Epidermal melanocyte (primary cell): ENCODE measurements at regions not wholly inside any gene's neighbourhood (a gene's known extent, or its start where the extent isn't known, plus 50 kb on each side); places are given as distances from the start of the nearest gene placed in this dataset.
"Not testable (repeated sequence)": the region's sequence is repeated elsewhere in the genome, so short reads cannot be mapped to it uniquely, and the experiment has no call there.

Experiments
- DNase-seq: peaks from one replicate; pipeline ENCODE4 v3.0.0; 2011; ENCODE audit warnings: low spot score; ENCODE audit not compliant: insufficient read length

- DNase-seq: no peak
These were observed 178.9 kb downstream of the MMUT start for GRCh38 chr6:49284180-49284579.

GRCh38 chr6:49274809-49275769 lies 188.0 kb downstream of the MMUT start:
- not testable (repeated sequence) for DNase-seq

GRCh38 chr6:49269190-49269589 lies 193.9 kb downstream of the MMUT start:
- no peak for DNase-seq

- no peak for DNase-seq
These were observed 198.1 kb downstream of the MMUT start for GRCh38 chr6:49264909-49265308.

- no peak for DNase-seq
These were observed 198.6 kb downstream of the MMUT start for GRCh38 chr6:49264496-49264895.

- no peak for DNase-seq
These were observed 205.5 kb downstream of the MMUT start for GRCh38 chr6:49257549-49257948.

GRCh38 chr6:49255335-49255734 lies 207.7 kb downstream of the MMUT start:
- DNase-seq: no peak

GRCh38 chr6:49252901-49253300 lies 210.2 kb downstream of the MMUT start:
- DNase-seq: no peak

- no peak for DNase-seq
These were observed 229.6 kb downstream of the MMUT start for GRCh38 chr6:49233483-49233882.

- no peak for DNase-seq
These were observed 237.6 kb downstream of the MMUT start for GRCh38 chr6:49225471-49225870.

- DNase-seq: no peak
These were observed 242.8 kb downstream of the MMUT start for GRCh38 chr6:49220293-49220692.

GRCh38 chr6:49205526-49205925 lies 257.5 kb downstream of the MMUT start:
- no peak for DNase-seq

GRCh38 chr6:49202924-49203536 lies 260.0 kb downstream of the MMUT start:
- no peak for DNase-seq

- no peak for DNase-seq
These were observed 265.0 kb downstream of the MMUT start for GRCh38 chr6:49198015-49198414.

- DNase-seq: not testable (repeated sequence)
These were observed 300.7 kb downstream of the MMUT start for GRCh38 chr6:49162379-49162778.

- no peak for DNase-seq
These were observed 307.7 kb downstream of the MMUT start for GRCh38 chr6:49155316-49155715.

- DNase-seq: no peak
These were observed 311.1 kb downstream of the MMUT start for GRCh38 chr6:49151957-49152356.

- DNase-seq: no peak
These were observed 311.6 kb downstream of the MMUT start for GRCh38 chr6:49151461-49151860.

GRCh38 chr6:49151033-49151432 lies 312.0 kb downstream of the MMUT start:
- DNase-seq: no peak

GRCh38 chr6:49145280-49145679 lies 317.8 kb downstream of the MMUT start:
- DNase-seq: no peak

- DNase-seq: no peak
These were observed 320.5 kb downstream of the MMUT start for GRCh38 chr6:49142421-49143151.

- no peak for DNase-seq
These were observed 341.1 kb downstream of the MMUT start for GRCh38 chr6:49121970-49122369.
